Omental fat pad (tissue), 3 donors: ENCODE measurements at regions not wholly inside any gene's neighbourhood (a gene's known extent, or its start where the extent isn't known, plus 50 kb on each side); places are given as distances from the start of the nearest gene placed in this dataset.

Experiments used
- ATAC-seq: fragments of 150-250 bp; one replicate; pipeline ENCODE4 v1.9.1; 2016; ENCODE audit warnings: mild to moderate bottlenecking, moderate library complexity; ENCODE audit not compliant: low FRiP score
- DNase-seq: peaks from one replicate; pipeline ENCODE4 v3.0.0-alpha.2; 2019; ENCODE audit warnings: low spot score
- CTCF ChIP-seq, 3 donors: fragments of 450-650 bp; IDR thresholded peaks; one replicate each; pipeline ENCODE4 v1.5.1; 2016 to 2017; ENCODE audit warnings: antibody characterized with exemption in 3 of 3, mild to moderate bottlenecking in 3 of 3, moderate library complexity in 2 of 3

GRCh38 chr11:105398636-105399035 is 211.2 kb upstream of the GRIA4 start:
- TF ChIP-seq CTCF (IDR thresholded peaks at IDR 0.05) = no peak
- ATAC-seq (no peak), DNase-seq (no peak)

GRCh38 chr11:105393326-105393725 is 216.5 kb upstream of the GRIA4 start:
- ATAC-seq (no peak), DNase-seq (no peak)
- no peak for TF ChIP-seq CTCF (IDR thresholded peaks at IDR 0.05)

GRCh38 chr11:105392556-105392955 is 217.3 kb upstream of the GRIA4 start:
- DNase-seq (no peak), ATAC-seq (no peak)
- no peak for TF ChIP-seq CTCF (IDR thresholded peaks at IDR 0.05)

- TF ChIP-seq CTCF (IDR thresholded peaks at IDR 0.05) = no peak
- DNase-seq = no peak
- no peak for ATAC-seq
Observed at GRCh38 chr11:105389952-105390351, 219.9 kb upstream of the GRIA4 start.

- DNase-seq = no peak
- TF ChIP-seq CTCF (IDR thresholded peaks at IDR 0.05) = no peak
- no peak for ATAC-seq
Observed at GRCh38 chr11:105388006-105388405, 221.9 kb upstream of the GRIA4 start.

GRCh38 chr11:105381941-105382340 is 227.9 kb upstream of the GRIA4 start:
- DNase-seq (no peak), ATAC-seq (no peak)
- no peak for TF ChIP-seq CTCF (IDR thresholded peaks at IDR 0.05)

GRCh38 chr11:105377870-105378269 is 232.0 kb upstream of the GRIA4 start:
- DNase-seq = no peak
- no peak for ATAC-seq
- no peak for TF ChIP-seq CTCF (IDR thresholded peaks at IDR 0.05)
